ENCODE measurements at regions not wholly inside any gene's neighbourhood (a gene's known extent, or its start where the extent isn't known, plus 50 kb on each side); places are given as distances from the start of the nearest gene placed in this dataset.

GRCh38 chr14:65833267-65833880 is 420.8 kb downstream of the FUT8 start:
- no peak for TF ChIP-seq CTCF (IDR thresholded peaks at IDR 0.05)
- H3K4me1 ChIP-seq = no peaks in the 10 kb centered on the region
- no peak overlapping the region for H3K27ac ChIP-seq
- H3K4me3 ChIP-seq = no peak overlapping the region
- no peaks in the 10 kb centered on the region for H3K27me3 ChIP-seq
- no peak for DNase-seq (ENCODE audit: low spot score in 2 of 2)
- intact Hi-C loops (cut with DNase I) = no loop called here
- H3K9me3 ChIP-seq = no peaks in the 10 kb centered on the region
- H3K36me3 ChIP-seq = no peaks in the 10 kb centered on the region

GRCh38 chr14:65834051-65834450 is 421.5 kb downstream of the FUT8 start:
- Histone ChIP-seq H3K9me3 (no peaks in the 10 kb centered on the region), H3K27ac (no peak overlapping the region), H3K27me3 (no peaks in the 10 kb centered on the region), H3K36me3 (no peaks in the 10 kb centered on the region), H3K4me1 (no peaks in the 10 kb centered on the region), H3K4me3 (no peak overlapping the region)
- DNase-seq (ENCODE audit: low spot score in 2 of 2) = no peak
- intact Hi-C loops (cut with DNase I) = no loop called here
- TF ChIP-seq CTCF (IDR thresholded peaks at IDR 0.05) = no peak

- Histone ChIP-seq H3K36me3 (no peaks in the 10 kb centered on the region), H3K27ac (no peak overlapping the region), H3K4me3 (no peak overlapping the region), H3K9me3 (no peaks in the 10 kb centered on the region), H3K4me1 (no peaks in the 10 kb centered on the region), H3K27me3 (no peaks in the 10 kb centered on the region)
- DNase-seq (ENCODE audit: low spot score in 2 of 2) = no peak
- intact Hi-C loops (cut with DNase I) = no loop called here
- TF ChIP-seq CTCF (IDR thresholded peaks at IDR 0.05) = no peak
These were observed 422.3 kb downstream of the FUT8 start for GRCh38 chr14:65834812-65835211.

- DNase-seq (ENCODE audit: low spot score in 2 of 2) = no peak
- Histone ChIP-seq H3K9me3 (no peaks in the 10 kb centered on the region), H3K27me3 (no peaks in the 10 kb centered on the region), H3K36me3 (no peaks in the 10 kb centered on the region), H3K4me1 (no peaks in the 10 kb centered on the region), H3K4me3 (no peak overlapping the region), H3K27ac (no peak overlapping the region)
- TF ChIP-seq CTCF (IDR thresholded peaks at IDR 0.05) = no peak
- intact Hi-C loops (cut with DNase I) = no loop called here
These were observed 423.0 kb downstream of the FUT8 start for GRCh38 chr14:65835501-65835900.

- TF ChIP-seq CTCF (IDR thresholded peaks at IDR 0.05) = no peak
- no peak for DNase-seq (ENCODE audit: low spot score in 2 of 2)
- no peaks in the 10 kb centered on the region for H3K27me3 ChIP-seq
- intact Hi-C loops (cut with DNase I) = no loop called here
- H3K4me3 ChIP-seq = no peak overlapping the region
- no peaks in the 10 kb centered on the region for H3K36me3 ChIP-seq
- H3K4me1 ChIP-seq = no peaks in the 10 kb centered on the region
- H3K27ac ChIP-seq = no peak overlapping the region
- H3K9me3 ChIP-seq = no peaks in the 10 kb centered on the region
These were observed 426.0 kb downstream of the FUT8 start for GRCh38 chr14:65838565-65838964.

All from ascending aorta (tissue), 2 donors.